ENCODE measurements at regions not wholly inside any gene's neighbourhood (a gene's known extent, or its start where the extent isn't known, plus 50 kb on each side); places are given as distances from the start of the nearest gene placed in this dataset.

DNA sequence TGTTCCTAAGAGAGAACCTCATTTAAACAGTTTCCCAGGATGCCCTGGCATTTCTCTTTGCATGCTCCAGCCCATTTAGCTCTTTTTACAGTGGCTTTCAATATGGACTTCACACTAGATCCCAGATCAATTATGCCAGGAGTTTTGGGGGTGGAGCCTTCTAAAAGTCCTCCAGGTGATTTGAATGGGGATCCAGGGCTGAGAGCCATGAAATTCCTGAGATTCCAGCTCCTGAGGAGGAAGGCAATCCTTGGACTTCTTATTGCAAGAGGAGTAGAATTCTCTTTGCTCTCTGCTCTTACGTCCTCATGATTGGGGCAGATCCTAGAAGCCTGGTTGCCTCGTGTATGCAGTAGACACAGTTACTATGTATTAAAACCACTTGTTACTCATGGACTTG lies 184.2 kb downstream of the DHX35 start:
- DNase-seq (ENCODE audit: low spot score): no peak

DNA sequence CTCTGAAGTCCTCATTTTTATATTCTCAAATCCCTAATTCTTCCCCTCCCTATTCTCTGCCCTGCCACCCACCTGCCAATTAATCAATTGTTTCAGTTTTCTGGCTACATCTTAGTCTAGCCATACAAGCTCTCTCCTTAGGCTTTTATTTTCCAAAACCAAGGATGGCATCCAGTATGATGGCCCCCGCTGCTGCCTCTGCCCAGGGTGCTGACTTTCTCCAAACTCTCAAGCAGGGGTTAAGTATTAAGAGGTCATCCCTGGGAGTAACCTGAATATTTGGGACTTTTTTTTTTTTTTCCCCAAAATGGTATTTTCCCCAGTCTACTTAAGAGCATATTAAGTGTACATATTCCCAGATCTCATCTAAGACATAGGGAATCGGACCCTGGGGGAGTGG lies 183.8 kb downstream of the DHX35 start:
- no peak for DNase-seq (ENCODE audit: low spot score)

- no peak for DNase-seq (ENCODE audit: low spot score)
These were observed 182.6 kb downstream of the DHX35 start for GRCh38 chr20:39144757-39145156.

DNA sequence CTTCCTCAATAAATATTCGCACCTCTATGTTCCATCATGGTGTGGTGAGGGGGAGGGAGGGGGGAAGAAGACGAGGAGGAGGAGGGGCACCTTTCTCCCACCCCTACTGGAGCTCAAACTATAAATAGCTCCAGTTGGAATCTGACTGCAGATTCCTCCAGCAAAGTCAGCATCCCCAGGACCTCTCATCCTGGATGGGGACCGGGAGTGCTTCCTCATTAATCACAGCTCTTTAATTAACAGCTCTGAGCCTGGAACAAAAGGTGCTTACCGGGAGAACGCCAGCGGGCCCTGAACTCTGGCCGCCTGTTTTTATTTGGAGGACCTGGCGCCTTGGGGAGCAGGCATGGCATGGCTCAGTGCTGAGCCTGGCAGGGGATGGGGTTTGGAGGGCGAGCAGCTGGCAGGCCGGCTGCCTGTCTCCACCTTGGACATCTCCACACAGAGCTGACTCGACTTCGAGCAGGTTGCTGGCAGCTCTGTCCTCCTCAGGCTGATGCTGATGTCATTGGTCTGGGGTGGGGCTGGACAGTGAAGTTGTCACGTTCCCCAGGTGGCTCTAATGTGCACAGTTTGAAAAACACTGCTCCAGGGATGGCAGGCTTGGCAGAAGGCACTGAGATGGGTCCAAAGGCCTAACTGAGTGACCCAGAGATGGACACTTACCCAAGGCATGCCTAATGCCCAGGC lies 180.4 kb downstream of the DHX35 start:
- DNase-seq (ENCODE audit: low spot score): no peak

DNA sequence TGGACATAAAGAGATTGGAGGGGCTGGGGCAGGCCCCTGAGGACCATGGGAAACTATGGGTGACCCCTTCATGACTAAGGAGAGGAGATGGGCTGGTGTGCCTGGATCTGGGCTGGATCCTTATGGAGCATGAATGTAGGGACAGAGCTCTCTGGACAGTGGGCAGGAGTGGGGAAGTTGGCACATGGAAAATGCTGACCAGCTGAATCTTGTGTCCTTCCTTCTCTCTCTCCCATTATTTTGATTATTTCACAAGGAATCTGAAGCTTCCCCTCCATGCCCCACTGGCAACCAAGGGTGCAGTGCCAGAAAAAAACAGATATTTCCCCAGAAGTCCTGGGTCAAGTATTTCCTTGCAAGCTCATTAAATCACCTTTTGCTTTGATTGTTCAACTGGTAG lies 175.2 kb downstream of the DHX35 start:
- DNase-seq (ENCODE audit: low spot score): no peak

DNA sequence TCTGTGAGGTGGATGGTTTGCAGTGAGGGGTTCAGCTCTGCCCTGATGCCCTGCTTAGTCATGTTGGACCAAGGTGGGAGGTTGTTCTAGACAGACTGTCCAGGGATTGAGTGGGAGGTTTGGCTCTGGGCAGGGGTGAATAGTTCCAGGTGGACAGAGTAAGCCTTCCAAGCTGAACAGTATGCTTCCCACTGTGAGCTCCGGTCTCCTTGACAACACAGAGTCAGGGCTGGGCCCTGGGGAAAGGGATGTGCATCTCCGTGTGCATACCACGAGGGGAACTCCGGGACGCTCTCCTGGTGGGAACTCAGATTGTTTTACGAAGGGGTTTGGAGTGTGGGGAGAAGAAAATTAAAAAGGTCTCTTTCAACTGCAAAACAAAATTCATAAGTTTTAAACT lies 174.7 kb downstream of the DHX35 start:
- no peak for DNase-seq (ENCODE audit: low spot score)

GRCh38 chr20:39135885-39136544 lies 173.9 kb downstream of the DHX35 start:
- no peak for DNase-seq (ENCODE audit: low spot score)

GRCh38 chr20:39133201-39133600 lies 171.1 kb downstream of the DHX35 start:
- DNase-seq (ENCODE audit: low spot score): no peak

- no peak for DNase-seq (ENCODE audit: low spot score)
These were observed 170.4 kb downstream of the DHX35 start for GRCh38 chr20:39132511-39132910.

GRCh38 chr20:39132093-39132492 lies 169.9 kb downstream of the DHX35 start:
- no peak for DNase-seq (ENCODE audit: low spot score)

- DNase-seq (ENCODE audit: low spot score): no peak
These were observed 168.5 kb downstream of the DHX35 start for GRCh38 chr20:39130627-39131026.

GRCh38 chr20:39129523-39129922 lies 167.4 kb downstream of the DHX35 start:
- DNase-seq (ENCODE audit: low spot score): no peak

DNA sequence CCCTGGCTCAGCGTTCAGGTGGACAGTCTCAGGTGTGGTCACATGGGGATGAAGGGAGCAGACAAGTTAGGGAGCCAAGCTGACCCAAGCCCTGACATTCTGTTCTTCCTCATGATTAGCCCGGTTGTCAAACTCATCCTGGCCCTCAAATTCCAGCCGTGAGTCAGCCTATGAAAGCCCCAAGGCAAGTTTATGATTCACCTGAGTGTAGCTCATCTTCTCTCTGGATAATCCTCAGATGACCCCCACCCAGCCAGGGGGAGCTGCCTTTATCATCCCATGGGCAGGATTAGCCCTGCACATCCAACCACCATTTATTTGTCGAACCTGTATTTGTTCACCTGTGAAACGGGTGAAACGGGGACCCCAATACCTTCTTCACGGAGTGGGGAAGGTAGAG lies 161.9 kb downstream of the DHX35 start:
- no peak for DNase-seq (ENCODE audit: low spot score)

- no peak for DNase-seq (ENCODE audit: low spot score)
These were observed 161.0 kb downstream of the DHX35 start for GRCh38 chr20:39123185-39123557.

DNA sequence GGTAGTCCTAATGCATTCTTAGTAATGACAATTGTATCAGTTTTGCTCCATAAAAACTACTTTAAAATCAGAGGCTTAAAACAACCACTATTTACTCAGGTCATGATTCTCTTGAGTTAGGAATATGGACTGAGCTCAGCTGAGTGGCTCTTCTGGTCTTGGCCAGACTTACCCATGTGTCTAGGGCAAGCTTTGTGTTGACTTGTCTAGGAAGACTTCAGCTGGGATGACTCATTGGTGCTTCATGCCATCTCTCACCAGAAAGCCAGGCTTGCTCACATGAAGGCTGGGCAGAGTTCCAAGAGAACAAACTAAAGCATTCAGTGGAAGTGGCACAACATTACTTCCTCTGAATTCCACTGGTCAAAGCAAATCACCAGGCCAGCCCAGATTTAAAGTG lies 155.3 kb downstream of the DHX35 start:
- no peak for DNase-seq (ENCODE audit: low spot score)

DNA sequence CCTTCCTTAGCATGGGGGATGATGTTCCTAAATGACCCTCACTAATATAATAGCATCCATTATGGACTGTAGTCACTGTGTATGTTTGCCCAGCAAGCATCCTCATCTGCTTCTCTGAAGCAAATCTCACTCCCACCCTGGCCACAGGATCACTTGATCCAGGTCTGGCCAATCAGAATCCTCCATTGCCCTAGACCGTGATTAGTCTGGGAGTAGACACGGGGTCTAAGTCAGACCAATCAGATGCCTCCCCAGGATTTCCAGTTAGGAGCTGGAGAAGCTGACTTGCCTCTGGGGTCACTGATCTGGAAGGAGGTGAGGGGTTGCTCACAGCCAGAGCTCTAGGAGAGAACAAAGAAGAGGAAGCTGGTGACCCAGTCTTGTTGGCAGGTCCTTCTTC lies 153.9 kb downstream of the DHX35 start:
- DNase-seq (ENCODE audit: low spot score): no peak

GRCh38 chr20:39112178-39112743 lies 150.1 kb downstream of the DHX35 start:
- DNase-seq (ENCODE audit: low spot score): peak; percentile 64

GRCh38 chr20:39111359-39112177 lies 149.4 kb downstream of the DHX35 start:
- no peak for DNase-seq (ENCODE audit: low spot score)

GRCh38 chr20:39110819-39111136 lies 148.6 kb downstream of the DHX35 start:
- no peak for DNase-seq (ENCODE audit: low spot score)

DNA sequence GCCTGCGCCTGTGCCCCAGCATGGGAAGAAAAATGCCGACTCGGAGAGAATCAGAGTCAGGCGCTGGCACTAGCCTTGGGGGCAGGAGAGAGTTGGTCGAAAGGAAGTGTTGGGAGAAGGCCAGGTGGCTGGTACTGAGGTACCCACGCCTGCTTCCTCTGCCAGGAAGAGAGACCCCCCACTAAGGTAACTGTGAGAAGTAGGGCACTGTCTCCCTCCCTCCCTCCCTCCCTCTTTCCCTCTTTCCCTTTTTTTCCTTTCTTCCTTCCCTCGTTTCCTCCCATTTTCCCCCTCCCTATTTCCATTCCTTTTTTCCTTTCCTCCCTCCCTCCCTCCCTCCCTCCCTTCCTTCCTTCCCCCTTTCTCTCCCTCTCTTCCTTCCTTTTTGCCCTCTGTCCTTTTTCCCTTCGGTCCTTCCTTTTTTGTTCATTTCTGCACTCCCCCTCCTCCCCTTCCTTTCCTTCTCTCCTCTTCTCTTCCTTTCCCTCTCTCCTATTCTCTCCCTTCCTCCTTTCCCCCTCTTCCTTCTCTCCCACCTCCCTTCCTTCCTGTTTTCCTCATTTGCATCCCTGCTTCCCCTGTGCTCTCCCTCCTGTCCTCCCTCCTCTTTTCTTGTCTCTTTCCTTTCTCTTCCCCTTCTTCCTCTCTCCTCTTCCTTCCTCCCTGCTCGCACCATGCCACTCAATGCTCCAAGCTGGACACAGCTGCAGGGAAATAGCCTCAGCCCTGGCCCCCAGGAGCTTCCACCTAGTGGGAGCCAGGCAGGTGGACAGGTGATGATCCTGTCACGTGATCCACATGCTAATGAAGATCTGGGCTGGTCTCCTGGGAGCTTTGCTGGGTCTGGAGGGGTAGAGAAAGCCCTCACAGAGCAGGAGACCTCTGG lies 148.0 kb downstream of the DHX35 start:
- no peak for DNase-seq (ENCODE audit: low spot score)

- DNase-seq (ENCODE audit: low spot score): no peak
These were observed 146.6 kb downstream of the DHX35 start for GRCh38 chr20:39108746-39109145.

DNA sequence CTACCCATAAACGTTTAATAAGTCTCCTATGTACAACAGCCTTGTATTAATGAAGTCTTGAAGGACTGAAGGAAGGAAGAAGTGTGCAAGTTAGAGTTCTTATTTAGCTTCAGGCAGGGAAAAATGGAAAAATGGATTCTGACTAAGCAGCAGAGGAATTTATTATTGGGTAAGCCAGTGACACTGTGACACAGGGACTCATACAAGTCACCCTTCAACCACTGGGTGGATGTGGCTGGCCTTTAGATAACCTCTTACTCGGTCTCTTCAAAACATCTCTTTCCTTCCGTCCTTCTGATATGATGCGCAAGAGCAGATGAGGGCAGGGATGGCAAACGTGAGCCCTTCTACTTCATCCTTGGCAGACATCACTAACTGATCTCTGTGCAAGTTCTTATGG lies 145.6 kb downstream of the DHX35 start:
- no peak for DNase-seq (ENCODE audit: low spot score)

Measured in Ammon's horn (tissue), 1 donor.